CD4-positive, alpha-beta T cell treated with Interleukin-4 for 4 hours (primary cell): ENCODE measurements at regions not wholly inside any gene's neighbourhood (a gene's known extent, or its start where the extent isn't known, plus 50 kb on each side); places are given as distances from the start of the nearest gene placed in this dataset.
"Not testable (repeated sequence)": the region's sequence is repeated elsewhere in the genome, so short reads cannot be mapped to it uniquely, and the experiment has no call there.

Experiments used
- DNase-seq: peaks from one replicate; pipeline ENCODE4 v3.0.0-alpha.2; 2020

- DNase-seq: no peak
Measured at GRCh38 chr7:46932306-46932675, 649.6 kb downstream of the TNS3 start.

- DNase-seq: no peak
Measured at GRCh38 chr7:46930366-46930765, 651.5 kb downstream of the TNS3 start.

GRCh38 chr7:46929359-46929758, 652.6 kb downstream of the TNS3 start:
- DNase-seq: no peak

GRCh38 chr7:46928719-46929118, 653.2 kb downstream of the TNS3 start:
- DNase-seq: no peak

- DNase-seq: no peak
Measured at GRCh38 chr7:46927131-46927810, 654.6 kb downstream of the TNS3 start.

- no peak for DNase-seq
Measured at GRCh38 chr7:46916581-46916980, 665.3 kb downstream of the TNS3 start.

GRCh38 chr7:46912692-46913091, 669.2 kb downstream of the TNS3 start:
- no peak for DNase-seq

- DNase-seq: no peak
Measured at GRCh38 chr7:46909601-46910051, 672.3 kb downstream of the TNS3 start.

- DNase-seq: no peak
Measured at GRCh38 chr7:46908770-46909169, 673.1 kb downstream of the TNS3 start.

GRCh38 chr7:46904523-46904922, 677.4 kb downstream of the TNS3 start:
- DNase-seq: not testable (repeated sequence)

- DNase-seq: no peak
Measured at GRCh38 chr7:46902463-46902862, 679.4 kb downstream of the TNS3 start.

- DNase-seq: no peak
Measured at GRCh38 chr7:46900312-46901263, 681.3 kb downstream of the TNS3 start.

GRCh38 chr7:46897381-46897780, 684.5 kb downstream of the TNS3 start:
- DNase-seq: no peak

- DNase-seq: no peak
Measured at GRCh38 chr7:46886669-46887374, 695.1 kb downstream of the TNS3 start.

- DNase-seq: no peak
Measured at GRCh38 chr7:46885167-46885566, 696.7 kb downstream of the TNS3 start.

- DNase-seq: no peak
Measured at GRCh38 chr7:46881507-46882127, 700.3 kb downstream of the TNS3 start.

- no peak for DNase-seq
Measured at GRCh38 chr7:46880508-46881196, 701.3 kb downstream of the TNS3 start.

- no peak for DNase-seq
Measured at GRCh38 chr7:46879783-46880182, 702.1 kb downstream of the TNS3 start.

- DNase-seq: no peak
Measured at GRCh38 chr7:46871516-46871915, 710.4 kb downstream of the TNS3 start.

- no peak for DNase-seq
Measured at GRCh38 chr7:46864716-46865115, 717.2 kb downstream of the TNS3 start.

GRCh38 chr7:46859963-46860475, 721.9 kb downstream of the TNS3 start:
- no peak for DNase-seq

GRCh38 chr7:46855851-46856250, 726.1 kb downstream of the TNS3 start:
- no peak for DNase-seq
